Mesenchymal stem cell (in vitro differentiated cells and primary cell): ENCODE measurements at regions not wholly inside any gene's neighbourhood (a gene's known extent, or its start where the extent isn't known, plus 50 kb on each side); places are given as distances from the start of the nearest gene placed in this dataset.
A peak's percentile ranks its signal among the peaks of the same experiment; 100 is the strongest.
"Not testable (repeated sequence)": the region's sequence is repeated elsewhere in the genome, so short reads cannot be mapped to it uniquely, and the experiment has no call there.

Source experiments
- DNase-seq: peaks from one replicate; pipeline ENCODE4 v3.0.0-alpha.2; 2013
- H2AFZ ChIP-seq: one replicate; pipeline ENCODE4 v1.6.1; 2013; ENCODE audit warnings: low read depth, mild to moderate bottlenecking, control low read depth, inconsistent platforms, low read length, moderate library complexity
- H2AK5ac ChIP-seq: 2 replicates; pipeline ENCODE4 v1.6.1; 2013; ENCODE audit warnings: low read length, moderate library complexity, mild to moderate bottlenecking, inconsistent platforms; ENCODE audit not compliant: severe bottlenecking
- H2BK120ac ChIP-seq: one replicate; pipeline ENCODE4 v1.6.1; 2013; ENCODE audit warnings: low read depth, mild to moderate bottlenecking, inconsistent platforms, low read length, moderate library complexity
- H2BK12ac ChIP-seq, 2 experiments: one replicate each; pipeline ENCODE4 v1.6.1; 2013; ENCODE audit warnings: inconsistent platforms in 2 of 2, low read length in 2 of 2, mild to moderate bottlenecking in 2 of 2, moderate library complexity in 2 of 2, control low read depth in 1 of 2
- H2BK15ac ChIP-seq: one replicate; pipeline ENCODE4 v1.6.1; 2013; ENCODE audit warnings: mild to moderate bottlenecking, low read depth, inconsistent platforms; ENCODE audit not compliant: poor library complexity, severe bottlenecking
- H2BK5ac ChIP-seq: 2 replicates; pipeline ENCODE4 v1.6.1; 2013; ENCODE audit warnings: low read depth, mild to moderate bottlenecking, low read length, control low read depth, inconsistent platforms; ENCODE audit not compliant: poor library complexity, severe bottlenecking
- H3K14ac ChIP-seq, 2 experiments: one replicate each; pipeline ENCODE4 v1.6.1; 2013; ENCODE audit warnings: inconsistent platforms in 2 of 2, low read length in 2 of 2, control low read depth in 1 of 2, mild to moderate bottlenecking in 1 of 2, moderate library complexity in 1 of 2
- H3K18ac ChIP-seq, 2 experiments: one replicate each; pipeline ENCODE4 v1.6.1; 2013; ENCODE audit warnings: inconsistent platforms in 2 of 2, low read length in 2 of 2, control low read depth in 1 of 2, low read depth in 1 of 2, mild to moderate bottlenecking in 1 of 2
- H3K23ac ChIP-seq, 2 experiments: one replicate each; pipeline ENCODE4 v1.6.1; 2013; ENCODE audit warnings: inconsistent platforms in 2 of 2, low read length in 2 of 2, mild to moderate bottlenecking in 2 of 2, moderate library complexity in 2 of 2, control low read depth in 1 of 2
- H3K27ac ChIP-seq: 2 replicates; pipeline ENCODE4 v1.5.1; 2013; ENCODE audit warnings: mild to moderate bottlenecking, moderate library complexity, low read length, control low read depth, inconsistent platforms; ENCODE audit not compliant: poor library complexity, severe bottlenecking
- H3K27me3 ChIP-seq, 2 experiments: 2 replicates each; pipeline versions ENCODE4 v1.6.1 to v1.7.0; 2013; ENCODE audit warnings: low read length in 2 of 2, mild to moderate bottlenecking in 2 of 2, moderate library complexity in 2 of 2, control low read depth in 1 of 2, inconsistent platforms in 1 of 2; ENCODE audit not compliant: control insufficient read depth in 1 of 2, insufficient read depth in 1 of 2
- H3K36me3 ChIP-seq, 2 experiments: 2 replicates each; pipeline versions ENCODE4 v1.6.1 to v1.7.0; 2013; ENCODE audit warnings: low read length in 2 of 2, control low read depth in 1 of 2, inconsistent platforms in 1 of 2, low read depth in 1 of 2, mild to moderate bottlenecking in 1 of 2; ENCODE audit not compliant: insufficient read depth in 2 of 2, control insufficient read depth in 1 of 2
- H3K4ac ChIP-seq, 2 experiments: one replicate each; pipeline ENCODE4 v1.6.1; 2013; ENCODE audit warnings: inconsistent platforms in 2 of 2, low read length in 2 of 2, mild to moderate bottlenecking in 2 of 2, moderate library complexity in 2 of 2, control low read depth in 1 of 2, low read depth in 1 of 2
- H3K4me1 ChIP-seq: 2 replicates; pipeline ENCODE4 v1.6.1; 2013; ENCODE audit warnings: low read depth, low read length, control low read depth; ENCODE audit not compliant: control insufficient read depth, insufficient read depth
- H3K4me2 ChIP-seq: 2 replicates; pipeline ENCODE4 v1.6.1; 2013; ENCODE audit warnings: low read length, mild to moderate bottlenecking, inconsistent platforms; ENCODE audit not compliant: poor library complexity, severe bottlenecking
- H3K4me3 ChIP-seq, 2 experiments: 2 replicates each; pipeline versions ENCODE4 v1.5.1 to v1.7.0; 2013; ENCODE audit warnings: low read length in 2 of 2, mild to moderate bottlenecking in 2 of 2, control low read depth in 1 of 2, low read depth in 1 of 2; ENCODE audit not compliant: insufficient read depth in 1 of 2
- H3K79me1 ChIP-seq: replicated peaks from 2 replicates; pipeline ENCODE4 v1.6.1; 2013; ENCODE audit warnings: mild to moderate bottlenecking, control low read depth, low read length, inconsistent platforms; ENCODE audit not compliant: poor library complexity, severe bottlenecking
- H3K9ac ChIP-seq: 2 replicates; pipeline ENCODE4 v1.7.0; 2013; ENCODE audit warnings: mild to moderate bottlenecking, low read length, moderate library complexity
- H3K9me3 ChIP-seq: 2 replicates; pipeline ENCODE4 v1.7.0; 2013; ENCODE audit warnings: mild to moderate bottlenecking, low read length; ENCODE audit not compliant: control insufficient read depth
- H4K8ac ChIP-seq: one replicate; pipeline ENCODE4 v1.6.1; 2013; ENCODE audit warnings: inconsistent platforms, mild to moderate bottlenecking, low read length, moderate library complexity
- H4K91ac ChIP-seq: one replicate; pipeline ENCODE4 v1.6.1; 2013; ENCODE audit warnings: mild to moderate bottlenecking, low read length, inconsistent platforms
- WGBS: methylation state at CpG from one replicate; pipeline ENCODE4 v1.1.7; 2013; ENCODE audit warnings: mixed read lengths; 5-methylcytosine and 5-hydroxymethylcytosine counted together

DNA sequence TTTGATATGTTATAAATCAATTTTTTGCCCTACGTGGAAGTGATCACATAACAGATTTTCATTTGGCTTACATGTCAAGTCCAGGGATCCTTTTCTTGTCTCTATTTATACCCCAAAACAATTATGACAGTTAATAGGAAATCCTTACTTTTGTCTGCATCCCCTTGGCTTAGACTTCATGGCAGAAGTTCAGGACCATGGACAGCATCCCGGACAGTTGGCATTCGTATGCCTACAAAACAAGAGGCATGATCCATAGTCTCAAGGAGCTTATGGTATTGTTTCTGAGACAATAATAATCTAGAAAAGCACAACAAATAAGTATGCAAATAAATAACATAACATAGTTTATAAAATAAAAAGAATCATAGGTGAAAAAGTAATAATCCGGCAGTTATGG, 214.3 kb upstream of the GRIA1 start:
- no peak overlapping the region for H3K14ac ChIP-seq
- no peak overlapping the region for H2AK5ac ChIP-seq
- H3K27ac ChIP-seq: no peak overlapping the region
- DNase-seq: peak; percentile 48
- no peak overlapping the region for H2BK12ac ChIP-seq
- H3K4ac ChIP-seq: no peak overlapping the region
- H3K4me3 ChIP-seq: no peak overlapping the region
- no peak overlapping the region for H3K18ac ChIP-seq
- no peak overlapping the region for H2AFZ ChIP-seq
- H3K79me1 ChIP-seq: no peaks in the 10 kb centered on the region
- H2BK120ac ChIP-seq: no peak overlapping the region
- no peaks in the 10 kb centered on the region for H3K4me1 ChIP-seq
- H2BK5ac ChIP-seq: no peak overlapping the region
- no peak overlapping the region for H3K9ac ChIP-seq
- no peak overlapping the region for H3K4me2 ChIP-seq
- H3K23ac ChIP-seq: no peak overlapping the region
- H3K9me3 ChIP-seq: peaks cover 4% of the 10 kb centered on the region
- no peaks in the 10 kb centered on the region for H3K36me3 ChIP-seq
- H4K91ac ChIP-seq: no peak overlapping the region
- WGBS: 27% methylated on average over 3 of the region's 4 CpGs
- no peaks in the 10 kb centered on the region for H3K27me3 ChIP-seq
- H4K8ac ChIP-seq: no peak overlapping the region
- no peak overlapping the region for H2BK15ac ChIP-seq

DNA sequence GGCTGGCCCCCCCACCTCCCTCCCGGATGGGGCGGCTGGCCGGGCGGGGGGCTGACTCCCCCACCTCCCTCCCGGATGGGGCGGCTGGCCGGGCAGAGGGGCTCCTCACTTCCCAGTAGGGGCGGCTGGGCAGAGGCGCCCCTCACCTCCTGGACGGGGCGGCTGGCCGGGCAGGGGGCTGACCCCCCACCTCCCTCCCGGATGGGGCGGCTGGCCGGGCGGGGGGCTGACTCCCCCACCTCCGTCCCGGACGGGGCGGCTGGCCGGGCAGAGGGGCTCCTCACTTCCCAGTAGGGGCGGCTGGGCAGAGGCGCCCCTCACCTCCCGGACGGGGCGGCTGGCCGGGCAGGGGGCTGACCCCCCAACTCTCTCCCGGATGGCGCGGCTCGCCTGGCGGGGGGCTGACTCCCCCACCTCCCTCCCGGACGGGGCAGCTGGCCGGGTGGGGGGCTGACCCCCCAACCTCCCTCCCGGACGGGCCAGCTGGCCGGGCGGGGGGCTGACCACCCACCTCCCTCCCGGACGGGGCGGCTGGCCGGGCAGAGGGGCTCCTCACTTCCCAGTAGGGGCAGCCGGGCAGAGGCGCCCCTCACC, 194.1 kb upstream of the GRIA1 start:
- not testable (repeated sequence) for H3K27me3 ChIP-seq, H3K14ac ChIP-seq, H2BK5ac ChIP-seq, H2BK12ac ChIP-seq, H3K36me3 ChIP-seq, H3K4ac ChIP-seq, H3K23ac ChIP-seq, H3K27ac ChIP-seq, H2BK120ac ChIP-seq, H3K18ac ChIP-seq, H3K4me3 ChIP-seq, H2AFZ ChIP-seq, H2AK5ac ChIP-seq, H3K79me1 ChIP-seq, DNase-seq, H3K4me1 ChIP-seq, H3K4me2 ChIP-seq, H4K8ac ChIP-seq, H2BK15ac ChIP-seq, H4K91ac ChIP-seq, H3K9me3 ChIP-seq, H3K9ac ChIP-seq
- 92% methylated on average over 20 of the region's 45 CpGs for WGBS

- no peak overlapping the region for H4K91ac ChIP-seq
- DNase-seq: no peak
- H2BK15ac ChIP-seq: no peak overlapping the region
- no peak overlapping the region for H3K23ac ChIP-seq
- H3K27me3 ChIP-seq: no peaks in the 10 kb centered on the region
- no peaks in the 10 kb centered on the region for H3K79me1 ChIP-seq
- H3K4me3 ChIP-seq: no peak overlapping the region
- H3K14ac ChIP-seq: no peak overlapping the region
- H3K4ac ChIP-seq: no peak overlapping the region
- no peak overlapping the region for H3K18ac ChIP-seq
- H4K8ac ChIP-seq: no peak overlapping the region
- no peak overlapping the region for H3K4me2 ChIP-seq
- H2BK5ac ChIP-seq: no peak overlapping the region
- H2BK12ac ChIP-seq: no peak overlapping the region
- no peaks in the 10 kb centered on the region for H3K4me1 ChIP-seq
- no peak overlapping the region for H3K9ac ChIP-seq
- H2BK120ac ChIP-seq: no peak overlapping the region
- H3K27ac ChIP-seq: no peak overlapping the region
- H3K36me3 ChIP-seq: no peaks in the 10 kb centered on the region
- H2AK5ac ChIP-seq: no peak overlapping the region
- no peak overlapping the region for H2AFZ ChIP-seq
- peaks cover 2% of the 10 kb centered on the region for H3K9me3 ChIP-seq
- WGBS: 78% methylated on average over 4 of the region's 4 CpGs
Observed at GRCh38 chr5:153299891-153300290, 190.6 kb upstream of the GRIA1 start.

DNA sequence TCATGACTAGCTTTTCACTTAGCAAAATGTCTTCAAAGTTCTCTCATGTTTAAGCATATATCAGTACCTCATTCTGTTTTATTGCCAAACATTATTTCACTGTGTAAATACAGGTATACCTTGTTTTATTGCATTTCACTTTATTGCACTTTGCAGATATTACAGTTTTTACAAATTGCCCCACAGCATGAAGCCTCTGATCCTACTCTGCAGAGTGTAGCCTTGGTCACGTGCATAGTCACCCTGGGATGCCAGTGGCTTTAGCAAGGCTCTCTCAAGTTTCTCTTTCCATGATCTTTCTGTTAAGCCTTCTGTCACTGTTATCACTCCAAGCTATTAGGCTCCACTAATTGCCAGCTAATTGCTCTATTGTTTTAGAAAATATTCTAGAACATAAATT, 182.2 kb upstream of the GRIA1 start:
- 25% methylated on average over 1 of the region's 1 CpG for WGBS
- Histone ChIP-seq H3K14ac (no peak overlapping the region), H4K8ac (no peak overlapping the region), H3K4ac (no peak overlapping the region), H3K9me3 (peaks cover 4% of the 10 kb centered on the region), H3K36me3 (no peaks in the 10 kb centered on the region), H3K4me2 (no peak overlapping the region), H2BK120ac (no peak overlapping the region), H3K18ac (no peak overlapping the region), H3K27ac (no peak overlapping the region), H2BK12ac (no peak overlapping the region), H2BK5ac (no peak overlapping the region), H3K27me3 (no peaks in the 10 kb centered on the region), H4K91ac (no peak overlapping the region), H2AK5ac (no peak overlapping the region), H3K23ac (no peak overlapping the region), H3K4me1 (no peaks in the 10 kb centered on the region), H3K9ac (no peak overlapping the region), H2BK15ac (no peak overlapping the region), H3K4me3 (no peak overlapping the region), H3K79me1 (no peaks in the 10 kb centered on the region), H2AFZ (no peak overlapping the region)
- no peak for DNase-seq
